GM10266 (cell line): ENCODE measurements at regions not wholly inside any gene's neighbourhood (a gene's known extent, or its start where the extent isn't known, plus 50 kb on each side); places are given as distances from the start of the nearest gene placed in this dataset.

Experiments
- DNase-seq: peaks from one replicate; pipeline ENCODE4 v3.0.0; 2012; ENCODE audit errors: extremely low spot score
- CTCF ChIP-seq: IDR thresholded peaks from 2 replicates; pipeline ENCODE4 v1.5.1; 2012; ENCODE audit warnings: mild to moderate bottlenecking, low read depth; ENCODE audit not compliant: control insufficient read depth, insufficient read depth; ENCODE audit errors: missing control alignments

- TF ChIP-seq CTCF: no peak
- no peak for DNase-seq
Observed at GRCh38 chr14:83988275-83988674, 1541.7 kb upstream of the FLRT2 start.

GRCh38 chr14:83991666-83992065 is 1538.3 kb upstream of the FLRT2 start:
- TF ChIP-seq CTCF: no peak
- no peak for DNase-seq

- DNase-seq: no peak
- TF ChIP-seq CTCF: no peak
Observed at GRCh38 chr14:83992857-83993256, 1537.1 kb upstream of the FLRT2 start.

GRCh38 chr14:83993545-83993944 is 1536.4 kb upstream of the FLRT2 start:
- TF ChIP-seq CTCF: no peak
- no peak for DNase-seq

- DNase-seq: no peak
- TF ChIP-seq CTCF: no peak
Observed at GRCh38 chr14:83994020-83994419, 1535.9 kb upstream of the FLRT2 start.

GRCh38 chr14:84001023-84001422 is 1528.9 kb upstream of the FLRT2 start:
- no peak for TF ChIP-seq CTCF

GRCh38 chr14:84003346-84003745 is 1526.6 kb upstream of the FLRT2 start:
- TF ChIP-seq CTCF: no peak
- DNase-seq: no peak

More at GRCh38 chr14:84001023-84001422, 1528.9 kb upstream of the FLRT2 start:
- DNase-seq: no peak
